Thyroid gland (tissue), 4 donors: ENCODE measurements at regions not wholly inside any gene's neighbourhood (a gene's known extent, or its start where the extent isn't known, plus 50 kb on each side); places are given as distances from the start of the nearest gene placed in this dataset.

Experiments used
- DNase-seq, 2 donors: peaks; one replicate each; pipeline ENCODE4 v3.0.0-alpha.2; 2019
- H3K27ac ChIP-seq, 3 donors: fragments of 200-600 bp; sonication (generic); 1 replicate in 2 of 3; 2 replicates in 1 of 3; pipeline ENCODE4 v1.5.1; 2016 to 2019; ENCODE audit warnings: mild to moderate bottlenecking in 1 of 3, moderate library complexity in 1 of 3
- H3K27me3 ChIP-seq: fragments of 200-600 bp; sonication (generic); one replicate; pipeline ENCODE4 v1.5.1; 2019
- H3K36me3 ChIP-seq, 2 donors: fragments of 200-600 bp; sonication (generic); one replicate each; pipeline ENCODE4 v1.5.1; 2016 to 2019
- H3K4me1 ChIP-seq, 2 donors: fragments of 200-600 bp; sonication (generic); one replicate each; pipeline ENCODE4 v1.5.1; 2017 to 2019
- H3K4me3 ChIP-seq, 3 donors: fragments of 200-600 bp; sonication (generic); replicated peaks in 1 of 3; 1 replicate in 2 of 3; 2 replicates in 1 of 3; pipeline ENCODE4 v1.5.1; 2016; ENCODE audit warnings: mild to moderate bottlenecking in 1 of 3
- H3K9me3 ChIP-seq: fragments of 200-600 bp; sonication (generic); one replicate; pipeline ENCODE4 v1.5.1; 2017
- POLR2A ChIP-seq, 2 donors: fragments of 450-650 bp; IDR thresholded peaks; one replicate each; pipeline ENCODE4 v1.6.1; 2017; ENCODE audit warnings: antibody characterized with exemption in 2 of 2, mild to moderate bottlenecking in 2 of 2, moderate library complexity in 1 of 2
- WGBS, 2 donors: methylation state at CpG; one replicate each; pipeline ENCODE4 v1.1.5; 2017; 5-methylcytosine and 5-hydroxymethylcytosine counted together
- intact Hi-C: fragments of 100-400 bp; cut with DNase I; formaldehyde crosslinking; loops from one replicate; pipeline ENCODE4 v1.15.1; 2023
- TF ChIP-seq, protein P1 (sequence below), 6 experiments: fragments of 200-600 bp in 3 of 6; fragments of 450-650 bp in 3 of 6; sonication (generic) in 3 of 6; IDR thresholded peaks; one replicate each; pipeline ENCODE4 v1.5.1; 2016 to 2019; ENCODE audit warnings: antibody characterized with exemption in 6 of 6, mild to moderate bottlenecking in 2 of 6, inconsistent platforms in 1 of 6, moderate library complexity in 1 of 6

DNA sequence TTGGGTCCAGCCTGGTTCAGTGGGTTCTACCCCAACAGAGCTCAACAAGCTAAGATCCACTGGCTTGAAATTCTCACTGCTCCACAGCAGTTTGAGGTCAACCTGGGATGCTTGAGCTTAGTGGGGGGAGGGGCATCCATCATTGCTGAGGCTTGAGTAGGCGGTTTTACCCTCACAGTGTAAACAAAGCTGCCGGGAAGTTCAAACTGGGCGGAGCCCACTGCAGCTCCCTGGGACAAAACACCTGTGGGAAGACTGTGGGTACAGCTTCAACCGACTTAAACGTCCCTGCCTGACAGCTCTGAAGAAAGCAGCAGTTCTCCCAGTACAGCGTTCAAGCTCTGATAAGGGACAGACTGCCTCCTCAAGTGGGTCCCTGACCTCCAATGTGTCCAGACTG is 1161.9 kb downstream of the UQCRFS1 start:
- no peak for DNase-seq
- H3K27me3 ChIP-seq: no peaks in the 10 kb centered on the region
- TF ChIP-seq, protein P1, sequence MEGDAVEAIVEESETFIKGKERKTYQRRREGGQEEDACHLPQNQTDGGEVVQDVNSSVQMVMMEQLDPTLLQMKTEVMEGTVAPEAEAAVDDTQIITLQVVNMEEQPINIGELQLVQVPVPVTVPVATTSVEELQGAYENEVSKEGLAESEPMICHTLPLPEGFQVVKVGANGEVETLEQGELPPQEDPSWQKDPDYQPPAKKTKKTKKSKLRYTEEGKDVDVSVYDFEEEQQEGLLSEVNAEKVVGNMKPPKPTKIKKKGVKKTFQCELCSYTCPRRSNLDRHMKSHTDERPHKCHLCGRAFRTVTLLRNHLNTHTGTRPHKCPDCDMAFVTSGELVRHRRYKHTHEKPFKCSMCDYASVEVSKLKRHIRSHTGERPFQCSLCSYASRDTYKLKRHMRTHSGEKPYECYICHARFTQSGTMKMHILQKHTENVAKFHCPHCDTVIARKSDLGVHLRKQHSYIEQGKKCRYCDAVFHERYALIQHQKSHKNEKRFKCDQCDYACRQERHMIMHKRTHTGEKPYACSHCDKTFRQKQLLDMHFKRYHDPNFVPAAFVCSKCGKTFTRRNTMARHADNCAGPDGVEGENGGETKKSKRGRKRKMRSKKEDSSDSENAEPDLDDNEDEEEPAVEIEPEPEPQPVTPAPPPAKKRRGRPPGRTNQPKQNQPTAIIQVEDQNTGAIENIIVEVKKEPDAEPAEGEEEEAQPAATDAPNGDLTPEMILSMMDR (IDR thresholded peaks at IDR 0.05): no peak
- TF ChIP-seq POLR2A (IDR thresholded peaks at IDR 0.05): no peak
- WGBS, 2 donors: 43 to 57% methylated on average over 1 to 4 of the region's 6 CpGs
- intact Hi-C loops: no loop called here
- no peaks in the 10 kb centered on the region for H3K9me3 ChIP-seq
- no peaks in the 10 kb centered on the region for H3K4me1 ChIP-seq
- H3K27ac ChIP-seq: no peak overlapping the region
- H3K36me3 ChIP-seq: no peaks in the 10 kb centered on the region
- H3K4me3 ChIP-seq: no peak overlapping the region

DNA sequence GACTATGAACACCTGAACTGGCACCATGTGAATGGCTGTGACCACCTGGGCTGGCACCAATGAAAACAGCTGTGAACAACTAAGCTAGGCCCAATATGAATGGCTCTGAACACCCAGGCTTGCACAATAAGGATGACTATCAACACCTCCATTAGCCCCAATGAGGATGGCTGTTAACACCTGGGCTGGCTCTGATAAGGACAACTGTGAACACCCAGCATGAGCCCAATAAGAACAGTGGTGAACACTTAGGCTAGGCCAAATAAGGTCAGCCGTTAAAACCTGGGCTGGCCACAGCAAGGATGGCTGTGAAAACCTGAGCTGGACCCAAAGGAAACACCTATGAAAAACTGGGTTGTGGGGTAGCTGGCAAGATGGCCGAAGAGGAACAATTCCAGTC is 1163.1 kb downstream of the UQCRFS1 start:
- Histone ChIP-seq H3K36me3 (no peaks in the 10 kb centered on the region), H3K4me1 (no peaks in the 10 kb centered on the region), H3K27ac (no peak overlapping the region), H3K27me3 (no peaks in the 10 kb centered on the region), H3K9me3 (no peaks in the 10 kb centered on the region), H3K4me3 (no peak overlapping the region)
- intact Hi-C loops: no loop called here
- WGBS, 2 donors: 77 to 81% methylated on average over 2 of the region's 2 CpGs
- no peak for DNase-seq
- no peak for TF ChIP-seq POLR2A (IDR thresholded peaks at IDR 0.05)
- TF ChIP-seq, protein P1 (IDR thresholded peaks at IDR 0.05): no peak

DNA sequence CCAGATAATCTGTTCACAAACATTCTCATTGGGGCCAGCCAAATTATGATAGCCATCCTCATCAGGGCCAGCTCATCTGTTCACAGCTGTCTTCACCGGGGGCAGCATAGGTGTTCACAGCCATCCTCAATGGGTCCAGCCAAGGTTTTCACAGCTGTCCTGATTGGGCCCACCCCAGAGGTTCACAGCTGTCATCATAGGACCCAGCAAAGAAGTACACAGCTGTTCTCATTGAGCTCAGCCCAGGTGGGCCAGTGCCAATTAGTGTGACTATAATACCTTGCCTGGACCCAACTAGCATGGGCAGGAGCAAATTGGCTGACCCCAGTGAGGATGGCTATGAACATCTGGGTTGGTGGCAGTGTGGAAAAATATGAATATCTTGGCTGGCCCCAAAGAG is 1166.0 kb downstream of the UQCRFS1 start:
- no peak overlapping the region for H3K27ac ChIP-seq
- intact Hi-C loops: no loop called here
- H3K4me3 ChIP-seq: no peak overlapping the region
- no peaks in the 10 kb centered on the region for H3K27me3 ChIP-seq
- H3K4me1 ChIP-seq: no peaks in the 10 kb centered on the region
- no peaks in the 10 kb centered on the region for H3K36me3 ChIP-seq
- 100% methylated on average over 1 of the region's 1 CpG; no CpG with 5 or more reads in 1 of the 2 donors for WGBS, 2 donors
- DNase-seq: no peak
- no peaks in the 10 kb centered on the region for H3K9me3 ChIP-seq
- TF ChIP-seq, protein P1 (IDR thresholded peaks at IDR 0.05): no peak
- no peak for TF ChIP-seq POLR2A (IDR thresholded peaks at IDR 0.05)

DNA sequence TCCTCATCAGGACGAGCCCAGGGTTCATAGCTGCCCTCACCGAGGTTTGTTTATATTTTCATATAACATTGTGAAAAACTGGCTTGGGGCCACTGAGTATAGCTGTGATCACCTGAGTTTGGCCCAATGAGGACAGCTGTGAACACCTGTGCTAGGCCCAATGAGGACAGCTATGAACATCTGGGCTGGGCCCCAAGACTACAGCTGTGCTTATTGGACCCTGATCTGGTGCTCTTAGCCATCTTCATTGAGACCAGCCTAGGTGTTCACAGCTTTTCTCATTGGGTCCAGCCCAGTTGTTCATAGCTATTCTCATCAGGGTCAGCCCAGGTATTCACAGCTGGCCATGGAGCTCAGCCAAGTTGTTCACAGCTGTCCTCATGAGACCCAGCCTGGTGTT is 1167.3 kb downstream of the UQCRFS1 start:
- H3K36me3 ChIP-seq: no peaks in the 10 kb centered on the region
- intact Hi-C loops: no loop called here
- H3K4me3 ChIP-seq: no peak overlapping the region
- no peak for TF ChIP-seq POLR2A (IDR thresholded peaks at IDR 0.05)
- TF ChIP-seq, protein P1 (IDR thresholded peaks at IDR 0.05): no peak
- 81 to 100% methylated on average over 2 of the region's 2 CpGs for WGBS, 2 donors
- H3K9me3 ChIP-seq: no peaks in the 10 kb centered on the region
- no peaks in the 10 kb centered on the region for H3K4me1 ChIP-seq
- no peaks in the 10 kb centered on the region for H3K27me3 ChIP-seq
- DNase-seq: no peak
- no peak overlapping the region for H3K27ac ChIP-seq

DNA sequence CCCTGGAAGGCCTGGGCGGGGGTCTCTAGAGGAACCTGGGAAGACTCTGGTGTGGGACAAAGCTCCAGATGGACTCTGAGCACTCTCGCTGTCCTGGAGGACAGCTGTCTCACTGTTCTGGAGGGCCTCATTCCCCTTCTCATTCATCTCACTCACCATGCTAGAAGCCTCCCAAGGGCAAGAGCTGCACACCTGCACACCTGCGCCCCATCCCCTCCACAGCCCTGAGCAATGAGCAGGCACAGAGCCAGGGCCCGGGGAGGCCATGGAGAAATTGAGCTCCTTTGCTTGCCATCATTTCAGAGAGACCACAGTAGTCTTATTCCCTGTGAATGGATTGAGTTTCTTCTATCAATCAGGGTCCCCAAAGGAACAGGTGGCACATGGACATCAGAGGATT is 1168.5 kb downstream of the UQCRFS1 start:
- Histone ChIP-seq H3K4me1 (no peaks in the 10 kb centered on the region), H3K36me3 (no peaks in the 10 kb centered on the region), H3K4me3 (no peak overlapping the region), H3K9me3 (no peaks in the 10 kb centered on the region), H3K27ac (no peak overlapping the region), H3K27me3 (no peaks in the 10 kb centered on the region)
- TF ChIP-seq POLR2A (IDR thresholded peaks at IDR 0.05): no peak
- TF ChIP-seq, protein P1 (IDR thresholded peaks at IDR 0.05): no peak
- 76 to 80% methylated on average over 4 of the region's 4 CpGs for WGBS, 2 donors
- intact Hi-C loops: no loop called here
- DNase-seq: no peak
